ENCODE measurements at regions not wholly inside any gene's neighbourhood (a gene's known extent, or its start where the extent isn't known, plus 50 kb on each side); places are given as distances from the start of the nearest gene placed in this dataset.

GRCh38 chr5:60371065-60371464 lies 328.9 kb downstream of the DEPDC1B start:
- TF ChIP-seq CTCF (IDR thresholded peaks at IDR 0.05 in 8 of 11, conservative IDR thresholded peaks at IDR 0.05 in 3 of 11) (no peak), POLR2A (IDR thresholded peaks at IDR 0.05) (no peak), POLR2AphosphoS5 (IDR thresholded peaks at IDR 0.05) (no peak)

Measured in spleen (tissue), 7 donors.